Neural progenitor cell (in vitro differentiated cells): ENCODE measurements at regions not wholly inside any gene's neighbourhood (a gene's known extent, or its start where the extent isn't known, plus 50 kb on each side); places are given as distances from the start of the nearest gene placed in this dataset.

ENCODE experiments used
- CTCF ChIP-seq: fragments of 200-600 bp; sonication (generic); IDR thresholded peaks from 2 replicates; pipeline ENCODE4 v1.5.1; 2017; ENCODE audit warnings: antibody characterized with exemption, mild to moderate bottlenecking
- EZH2 ChIP-seq: fragments of 200-600 bp; sonication (generic); IDR thresholded peaks from 2 replicates; pipeline ENCODE4 v1.6.1; 2017; ENCODE audit warnings: antibody characterized with exemption, mild to moderate bottlenecking, moderate library complexity

DNA sequence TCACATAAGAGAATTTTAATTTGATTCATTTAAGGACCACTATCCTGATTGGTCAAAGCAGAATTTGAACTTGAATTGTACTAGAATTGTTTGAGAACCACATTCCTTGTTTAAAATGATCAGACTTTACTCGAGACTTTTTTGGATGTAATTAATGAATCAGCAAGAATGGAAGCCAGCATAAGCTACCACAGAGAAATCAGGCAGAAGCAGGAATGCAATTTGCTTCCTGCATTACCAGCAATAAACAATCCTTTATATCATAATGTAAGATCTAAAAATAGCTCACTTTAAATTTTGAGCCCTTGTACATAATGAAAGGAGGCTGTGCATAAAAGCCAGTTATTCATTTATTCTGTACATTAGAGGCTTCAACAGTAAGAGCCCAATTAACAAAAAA is 119.8 kb upstream of the BACE2 start:
- TF ChIP-seq EZH2 (no peak), CTCF (no peak)
